K562 (cell line): ENCODE measurements at regions not wholly inside any gene's neighbourhood (a gene's known extent, or its start where the extent isn't known, plus 50 kb on each side); places are given as distances from the start of the nearest gene placed in this dataset.

Experiments used
- ATAC-seq: fragments of 200-7000 bp; cut with Tn5 transposase; 3 replicates; pipeline ENCODE4 v1.9.1; 2020; ENCODE audit warnings: moderate library complexity
- BruUV-seq: library from RNA; stranded (reverse); fragments of 400-500 nt; replicated peaks from 2 replicates; lab custom pipeline; 2021; lab: Mats Ljungman, UMichigan
- CTCF ChIA-PET: fragments of 300-600 bp; formaldehyde crosslinking; extraction: SDS; loops from one replicate; lab custom pipeline; 2021; ENCODE audit warnings: low intra/inter-chr PET ratio; lab: Yijun Ruan, JAX
- POLR2A ChIA-PET: fragments of 300-600, 350-650 bp; sonication (Branson Sonifier 250); formaldehyde crosslinking; extraction: SDS; loops from one replicate; lab custom pipeline; 2021; ENCODE audit warnings: antibody characterized with exemption, inconsistent platforms; lab: Yijun Ruan, JAX
- DNase-seq, 4 experiments: peaks; one replicate each; pipeline versions ENCODE4 v3.0.0 to v3.0.0-alpha.2; 2011 to 2018; ENCODE audit warnings: low spot score in 3 of 4, mixed read lengths in 3 of 4; ENCODE audit errors: extremely low read depth in 1 of 4
- FAIRE-seq: peaks from 2 replicates; lab custom pipeline; 2011; peaks lifted over from hg19 to GRCh38; lab: Jason Lieb, UNC
- H2AFZ ChIP-seq: 2 replicates; pipeline ENCODE4 v1.6.0; 2011; ENCODE audit warnings: low read depth, low read length, control low read depth, inconsistent platforms
- H3K27ac ChIP-seq: fragments of 200-600 bp; 3 replicates; pipeline ENCODE4 v1.8.0; 2011; ENCODE audit warnings: low read depth, mild to moderate bottlenecking, control low read depth, inconsistent platforms, low read length, moderate library complexity, mixed read lengths; ENCODE audit errors: extremely low read depth
- H3K27me3 ChIP-seq, 2 experiments: fragments of 300-600 bp in 1 of 2; 2 replicates in 1 of 2; 3 replicates in 1 of 2; pipeline versions ENCODE4 v1.6.0 to v1.8.0; 2011; ENCODE audit warnings: inconsistent platforms in 2 of 2, low read length in 2 of 2, mild to moderate bottlenecking in 1 of 2, mixed read lengths in 1 of 2, moderate library complexity in 1 of 2; ENCODE audit not compliant: control insufficient read depth in 2 of 2, insufficient read depth in 2 of 2
- H3K36me3 ChIP-seq: fragments of 300-600 bp; 3 replicates; pipeline ENCODE4 v1.8.0; 2011; ENCODE audit warnings: mild to moderate bottlenecking, low read length, inconsistent platforms; ENCODE audit not compliant: control insufficient read depth, insufficient read depth
- H3K4me1 ChIP-seq, 2 experiments: fragments of 200-600 bp in 1 of 2; replicated peaks in 1 of 2; 2 replicates in 1 of 2; 3 replicates in 1 of 2; pipeline versions ENCODE4 v1.5.1 to v1.8.0; 2011; ENCODE audit warnings: inconsistent platforms in 2 of 2, low read length in 2 of 2, mild to moderate bottlenecking in 1 of 2, mixed read lengths in 1 of 2, moderate library complexity in 1 of 2; ENCODE audit not compliant: control insufficient read depth in 2 of 2, insufficient read depth in 2 of 2
- H3K4me2 ChIP-seq: 2 replicates; pipeline ENCODE4 v1.6.1; 2011; ENCODE audit warnings: low read length, control low read depth, inconsistent platforms, mixed read lengths; ENCODE audit not compliant: insufficient read depth
- H3K4me3 ChIP-seq: fragments of 200-600 bp; sonication (generic), shearing (Covaris generic); 2 replicates; pipeline ENCODE4 v1.5.1; 2016; ENCODE audit warnings: control low read depth, inconsistent platforms
- H3K79me2 ChIP-seq: fragments of 200-600 bp; 3 replicates; pipeline ENCODE4 v1.8.0; 2011; ENCODE audit warnings: low read length, inconsistent platforms; ENCODE audit not compliant: control insufficient read depth, insufficient read depth
- H3K9ac ChIP-seq, 2 experiments: 2 replicates each; pipeline versions ENCODE4 v1.6.0 to v1.6.1; 2011; ENCODE audit warnings: low read depth in 2 of 2, low read length in 2 of 2, control low read depth in 1 of 2, inconsistent platforms in 1 of 2, mild to moderate bottlenecking in 1 of 2, mixed read lengths in 1 of 2; ENCODE audit not compliant: insufficient read depth in 1 of 2
- H3K9me1 ChIP-seq: one replicate; pipeline ENCODE4 v1.6.0; 2011; ENCODE audit warnings: inconsistent platforms, mild to moderate bottlenecking, low read length, moderate library complexity; ENCODE audit not compliant: control insufficient read depth, insufficient read depth
- H3K9me3 ChIP-seq: replicated peaks from 2 replicates; pipeline ENCODE4 v1.5.1; 2011; ENCODE audit warnings: low read depth, low read length, inconsistent platforms; ENCODE audit not compliant: control insufficient read depth, insufficient read depth
- H4K20me1 ChIP-seq: replicated peaks from 2 replicates; pipeline ENCODE4 v1.6.1; 2011; ENCODE audit warnings: low read length, inconsistent platforms, mixed read lengths; ENCODE audit not compliant: control insufficient read depth, insufficient read depth
- BRF1 ChIP-seq: IDR thresholded peaks from 3 replicates; pipeline ENCODE4 v1.6.1; 2011; ENCODE audit warnings: borderline replicate concordance, mild to moderate bottlenecking; ENCODE audit not compliant: insufficient read length; ENCODE audit errors: extremely low read depth
- E4F1 ChIP-seq: fragments of 250-450 bp; sonication (Bioruptor Pico); IDR thresholded peaks from 2 replicates; pipeline ENCODE4 v1.5.0; 2021; ENCODE audit warnings: mild to moderate bottlenecking, borderline replicate concordance
- EP300 ChIP-seq: IDR thresholded peaks from 2 replicates; pipeline ENCODE4 v1.6.1; 2012; ENCODE audit warnings: low read length, improper control_type of control experiment
- JUNB ChIP-seq: fragments of 450-650 bp; formaldehyde crosslinking; conservative IDR thresholded peaks from 2 replicates; pipeline ENCODE4 v1.4.0; 2020; ENCODE audit warnings: mild to moderate bottlenecking
- KAT2B ChIP-seq: IDR thresholded peaks from one replicate; pipeline ENCODE4 v1.6.1; 2012; ENCODE audit warnings: low read depth, mild to moderate bottlenecking, control low read depth, inconsistent platforms, low read length, moderate library complexity
- POLR3A ChIP-seq: IDR thresholded peaks from 2 replicates; pipeline ENCODE4 v1.6.1; 2011; ENCODE audit warnings: borderline replicate concordance, mild to moderate bottlenecking, moderate library complexity; ENCODE audit not compliant: insufficient read length, insufficient read depth; ENCODE audit errors: extremely low read depth
- RCOR1 ChIP-seq, 2 experiments: IDR thresholded peaks; 2 replicates each; pipeline ENCODE4 v1.6.1; 2012; ENCODE audit warnings: low read depth in 2 of 2, low read length in 2 of 2, borderline replicate concordance in 1 of 2, improper control_type of control experiment in 1 of 2
- RNF219 ChIP-seq: fragments of 250-450 bp; sonication (Bioruptor Pico); IDR thresholded peaks from 2 replicates; pipeline ENCODE4 v1.5.0; 2022; ENCODE audit warnings: mild to moderate bottlenecking
- TAF9B ChIP-seq: fragments of 450-650 bp; IDR thresholded peaks from 2 replicates; pipeline ENCODE4 v1.6.1; 2018; ENCODE audit warnings: mild to moderate bottlenecking; ENCODE audit not compliant: partially characterized antibody
- TRIM25 ChIP-seq: fragments of 450-650 bp; IDR thresholded peaks from 2 replicates; pipeline ENCODE4 v1.7.0; 2016; ENCODE audit warnings: borderline replicate concordance
- ZC3H4 ChIP-seq: sonication (generic); formaldehyde crosslinking; IDR thresholded peaks from 2 replicates; pipeline ENCODE4 v1.9.0; 2021; ENCODE audit warnings: missing genetic modification reagents, borderline replicate concordance
- ZNF146 ChIP-seq: IDR thresholded peaks from one replicate; pipeline ENCODE4 v1.6.1; 2018; ENCODE audit warnings: missing compliant biosample characterization; ENCODE audit not compliant: unreplicated experiment
- ZNF224 ChIP-seq: sonication (generic); formaldehyde crosslinking; IDR thresholded peaks from 2 replicates; pipeline ENCODE4 v1.8.0; 2022; ENCODE audit warnings: mild to moderate bottlenecking, missing genetic modification reagents
- ZNF431 ChIP-seq: sonication (generic); formaldehyde crosslinking; IDR thresholded peaks from 2 replicates; pipeline ENCODE4 v1.8.0; 2022; ENCODE audit warnings: mild to moderate bottlenecking, missing genetic modification reagents
- ZNF512 ChIP-seq: IDR thresholded peaks from 2 replicates; pipeline ENCODE4 v1.6.1; 2016; ENCODE audit warnings: missing genetic modification characterization, missing compliant biosample characterization
- WGBS: fragments of 100-300 bp; shearing (Covaris generic); methylation state at CpG from one replicate; pipeline ENCODE4 v1.1.6; 2016; ENCODE audit warnings: low coverage, mixed read lengths; ENCODE audit not compliant: insufficient coverage; ENCODE audit errors: missing lambda C conversion rate; 5-methylcytosine and 5-hydroxymethylcytosine counted together
- in situ Hi-C: fragments of 300-500 bp; cut with MboI; formaldehyde crosslinking; loops from 4 replicates; pipeline ENCODE4 v1.15.0; 2018; ENCODE audit warnings: inconsistent platforms, mixed read lengths
- intact Hi-C: fragments of 100-400 bp; cut with micrococcal nuclease; formaldehyde crosslinking; loops from 2 replicates; pipeline ENCODE4 v1.14.2; 2022

GRCh38 chr10:33805831-33806230, 471.4 kb upstream of the NRP1 start:
- H3K9me1 ChIP-seq = no peaks in the 10 kb centered on the region
- H3K79me2 ChIP-seq = no peaks in the 10 kb centered on the region
- intact Hi-C loops = no loop called here
- no peak for TF ChIP-seq POLR3A
- no peak for TF ChIP-seq TRIM25
- no peak for TF ChIP-seq RCOR1 (IDR thresholded peaks at IDR 0.05; ENCODE audit: borderline replicate concordance in 1 of 2, low read depth in 2 of 2, low read length in 2 of 2)
- TF ChIP-seq BRF1 = no peak
- no peak for TF ChIP-seq ZC3H4
- no peak for TF ChIP-seq KAT2B
- TF ChIP-seq RNF219 (CRISPR knock-in tag) = no peak
- TF ChIP-seq TAF9B = no peak
- no peak for TF ChIP-seq ZNF146 (CRISPR knock-in tag)
- TF ChIP-seq ZNF512 (tag) = no peak
- TF ChIP-seq ZNF431 (CRISPR knock-in tag) = no peak
- TF ChIP-seq EP300 = no peak
- no peak for TF ChIP-seq ZNF224 (CRISPR knock-in tag)
- TF ChIP-seq E4F1 (CRISPR knock-in tag) = no peak
- no peak for TF ChIP-seq JUNB (CRISPR knock-in tag)
- TF ChIP-seq, all 486 proteins: peak for 0
- Histone ChIP-seq H3K27me3 (no peaks in the 10 kb centered on the region; a peak in 2 of 5 replicates), H3K4me3 (no peak overlapping the region), H2AFZ (no peak overlapping the region), H3K9ac (no peak overlapping the region), H4K20me1 (no peaks in the 10 kb centered on the region), H3K36me3 (no peaks in the 10 kb centered on the region), H3K4me1 (no peaks in the 10 kb centered on the region), H3K27ac (no peak overlapping the region), H3K9me3 (no peaks in the 10 kb centered on the region), H3K4me2 (no peak overlapping the region)
- no peak for DNase-seq
- FAIRE-seq = no peak
- BruUV-seq = no TSS peak
- ATAC-seq = no peak
- ChIA-PET POLR2A (no interaction called here), CTCF (no interaction called here)
- in situ Hi-C loops = no loop called here
- WGBS = 5% methylated on average over 2 of the region's 2 CpGs
